Right lobe of liver (tissue), 6 donors: ENCODE measurements at regions not wholly inside any gene's neighbourhood (a gene's known extent, or its start where the extent isn't known, plus 50 kb on each side); places are given as distances from the start of the nearest gene placed in this dataset.

Experiments used
- ATAC-seq, 4 donors: fragments of 200-7000 bp; cut with Tn5 transposase; one replicate each; pipeline ENCODE4 v1.9.1; 2020; ENCODE audit warnings: mild to moderate bottlenecking in 4 of 4, moderate library complexity in 4 of 4
- DNase-seq, 3 donors: peaks; one replicate each; pipeline ENCODE4 v3.0.0-alpha.2; 2020
- H3K27ac ChIP-seq, 3 donors: fragments of 200-600 bp; one replicate each; pipeline ENCODE4 v1.8.0; 2022
- H3K27me3 ChIP-seq, 2 donors: fragments of 200-600 bp; one replicate each; pipeline ENCODE4 v1.8.0; 2022
- H3K36me3 ChIP-seq, 4 donors: fragments of 200-600 bp; sonication (generic) in 1 of 4; one replicate each; pipeline versions ENCODE4 v1.5.1 to v1.8.0; 2017 to 2022; ENCODE audit warnings: control low read depth in 1 of 4
- H3K4me1 ChIP-seq, 4 donors: fragments of 200-600 bp; sonication (generic) in 1 of 4; one replicate each; pipeline versions ENCODE4 v1.5.1 to v1.8.0; 2017 to 2022; ENCODE audit warnings: control low read depth in 1 of 4
- H3K4me3 ChIP-seq, 3 donors: fragments of 200-600 bp; one replicate each; pipeline ENCODE4 v1.8.0; 2022
- H3K9me3 ChIP-seq, 4 donors: fragments of 200-600 bp; sonication (generic) in 1 of 4; one replicate each; pipeline versions ENCODE4 v1.5.1 to v1.8.0; 2017 to 2022; ENCODE audit warnings: control low read depth in 1 of 4
- CTCF ChIP-seq, 4 donors: fragments of 200-600 bp in 3 of 4; fragments of 450-650 bp in 1 of 4; IDR thresholded peaks; one replicate each; pipeline versions ENCODE4 v1.5.1 to v1.8.0; 2016 to 2022; ENCODE audit warnings: antibody characterized with exemption in 4 of 4, mild to moderate bottlenecking in 2 of 4
- POLR2A ChIP-seq: fragments of 450-650 bp; IDR thresholded peaks from one replicate; pipeline ENCODE4 v1.6.1; 2017; ENCODE audit warnings: antibody characterized with exemption, mild to moderate bottlenecking
- WGBS: methylation state at CpG from one replicate; pipeline ENCODE4 v1.1.6; 2018; ENCODE audit warnings: low coverage, low lambda C conversion rate; ENCODE audit not compliant: insufficient coverage; ENCODE audit errors: missing lambda C conversion rate; 5-methylcytosine and 5-hydroxymethylcytosine counted together
- intact Hi-C, 2 donors: fragments of 100-400 bp; cut with DNase I; formaldehyde crosslinking; loops; one replicate each; pipeline versions ENCODE4 v1.11.2 to v1.14.1; 2022
- donor health status: DM: no; HTN: yes; CAD: no.
- donor health status: DM: no; HTN: no; CAD: no.
- donor health status: DM: no; HTN: no; CAD: no.
- donor health status: DM: no; HTN: yes; CAD: no.
- donor health status: DM: no; HTN: yes; CAD: no.

- no peak for DNase-seq
- WGBS = 88% methylated on average over 1 of the region's 1 CpG
- ATAC-seq = no peak
- H3K27me3 ChIP-seq = no peaks in the 10 kb centered on the region
- TF ChIP-seq POLR2A = no peak
- TF ChIP-seq CTCF (IDR thresholded peaks at IDR 0.05) = no peak
- intact Hi-C loops = no loop called here
- no peak overlapping the region for H3K4me3 ChIP-seq
- no peaks in the 10 kb centered on the region for H3K9me3 ChIP-seq
- H3K27ac ChIP-seq = no peak overlapping the region
- H3K36me3 ChIP-seq = no peaks in the 10 kb centered on the region
- no peaks in the 10 kb centered on the region for H3K4me1 ChIP-seq
These were observed 119.6 kb upstream of the ZNF92 start for GRCh38 chr7:65254061-65254460.

GRCh38 chr7:65251851-65252620 is 121.6 kb upstream of the ZNF92 start:
- peak overlapping the region; percentile 59 to 69 (median 67) for H3K4me3 ChIP-seq
- H3K27me3 ChIP-seq = no peaks in the 10 kb centered on the region
- peak in 2 of 3 donors; percentile 47 to 69 for DNase-seq
- H3K27ac ChIP-seq = no peak overlapping the region
- no peaks in the 10 kb centered on the region for H3K36me3 ChIP-seq
- H3K9me3 ChIP-seq = no peaks in the 10 kb centered on the region
- TF ChIP-seq CTCF (IDR thresholded peaks at IDR 0.05) (no peak), POLR2A (no peak)
- WGBS = 0% methylated on average over 5 of the region's 64 CpGs
- H3K4me1 ChIP-seq = no peaks in the 10 kb centered on the region
- intact Hi-C loops = no loop called here
- peak; percentile 90 to 93 (median 90) for ATAC-seq

GRCh38 chr7:65250697-65251395 is 122.8 kb upstream of the ZNF92 start:
- 93% methylated on average over 13 of the region's 18 CpGs for WGBS
- Histone ChIP-seq H3K4me1 (no peaks in the 10 kb centered on the region), H3K9me3 (no peaks in the 10 kb centered on the region), H3K27ac (no peak overlapping the region), H3K36me3 (no peaks in the 10 kb centered on the region), H3K4me3 (no peak overlapping the region), H3K27me3 (no peaks in the 10 kb centered on the region)
- intact Hi-C loops = no loop called here
- TF ChIP-seq CTCF (IDR thresholded peaks at IDR 0.05) = no peak
- no peak for TF ChIP-seq POLR2A
- ATAC-seq = no peak
- DNase-seq = no peak

- no peaks in the 10 kb centered on the region for H3K9me3 ChIP-seq
- DNase-seq (no peak), ATAC-seq (no peak)
- H3K4me1 ChIP-seq = no peaks in the 10 kb centered on the region
- no peaks in the 10 kb centered on the region for H3K36me3 ChIP-seq
- TF ChIP-seq CTCF (IDR thresholded peaks at IDR 0.05) (no peak), POLR2A (no peak)
- no peak overlapping the region for H3K4me3 ChIP-seq
- intact Hi-C loops = no loop called here
- no peaks in the 10 kb centered on the region for H3K27me3 ChIP-seq
- 71% methylated on average over 1 of the region's 3 CpGs for WGBS
- H3K27ac ChIP-seq = no peak overlapping the region
These were observed 123.4 kb upstream of the ZNF92 start for GRCh38 chr7:65250216-65250615.
